HEK293 (cell line): ENCODE measurements at regions not wholly inside any gene's neighbourhood (a gene's known extent, or its start where the extent isn't known, plus 50 kb on each side); places are given as distances from the start of the nearest gene placed in this dataset.

Experiments used
- CTCF ChIA-PET: fragments of 350-600 bp; formaldehyde crosslinking; extraction: SDS; loops from one replicate; lab custom pipeline; 2021; ENCODE audit warnings: antibody characterized with exemption; lab: Yijun Ruan, JAX
- POLR2A ChIA-PET: fragments of 300-600 bp; formaldehyde crosslinking; extraction: SDS; loops from one replicate; lab custom pipeline; 2020; ENCODE audit warnings: antibody characterized with exemption, inconsistent platforms; lab: Yijun Ruan, JAX
- H3K27ac ChIP-seq: fragments of 200-500 bp; sonication (Bioruptor generic); 2 replicates; pipeline ENCODE4 v1.5.1; 2014; ENCODE audit warnings: low read depth, low read length, control low read depth, inconsistent platforms; ENCODE audit errors: extremely low read depth
- H3K36me3 ChIP-seq, 2 experiments: fragments of 200-500 bp in 1 of 2; sonication (Bioruptor generic) in 1 of 2; 1 replicate in 1 of 2; 2 replicates in 1 of 2; pipeline ENCODE4 v1.5.1; 2014 to 2017; ENCODE audit warnings: inconsistent platforms in 2 of 2, low read length in 2 of 2; ENCODE audit not compliant: control insufficient read depth in 2 of 2, insufficient read depth in 1 of 2
- H3K4me1 ChIP-seq: fragments of 200-500 bp; sonication (Bioruptor generic); 2 replicates; pipeline ENCODE4 v1.5.1; 2014; ENCODE audit warnings: mild to moderate bottlenecking, low read length, inconsistent platforms; ENCODE audit not compliant: control insufficient read depth, insufficient read depth
- H3K4me3 ChIP-seq: 2 replicates; pipeline ENCODE4 v1.5.1; 2011; ENCODE audit warnings: low read depth, mild to moderate bottlenecking, control low read depth, low read length, moderate library complexity
- H3K9me3 ChIP-seq: fragments of 200-500 bp; sonication (Bioruptor generic); 2 replicates; pipeline ENCODE4 v1.5.1; 2014; ENCODE audit warnings: low read depth, low read length, inconsistent platforms; ENCODE audit not compliant: control insufficient read depth, insufficient read depth
- GLIS1 ChIP-seq: fragments of 450-650 bp; formaldehyde crosslinking; IDR thresholded peaks from 2 replicates; pipeline ENCODE4 v1.5.1; 2016; ENCODE audit warnings: missing biosample characterization, missing genetic modification characterization
- SETDB1 ChIP-seq: IDR thresholded peaks from one replicate; pipeline ENCODE4 v1.6.1; 2017; ENCODE audit warnings: mild to moderate bottlenecking, low read length, moderate library complexity, mixed read lengths; ENCODE audit not compliant: insufficient read length
- TCF7L2 ChIP-seq: IDR thresholded peaks from 2 replicates; pipeline ENCODE4 v1.6.1; 2011; ENCODE audit warnings: low read depth, mild to moderate bottlenecking, inconsistent platforms, low read length, moderate library complexity, borderline replicate concordance
- ZBTB8A ChIP-seq: fragments of 450-650 bp; formaldehyde crosslinking; IDR thresholded peaks from 2 replicates; pipeline ENCODE4 v1.5.1; 2016; ENCODE audit warnings: missing biosample characterization, missing genetic modification characterization
- ZFHX2 ChIP-seq: fragments of 450-650 bp; formaldehyde crosslinking; conservative IDR thresholded peaks from 2 replicates; pipeline ENCODE4 v1.5.1; 2016; ENCODE audit warnings: missing biosample characterization, missing genetic modification characterization
- ZNF138 ChIP-seq: fragments of 450-650 bp; formaldehyde crosslinking; IDR thresholded peaks from 2 replicates; pipeline ENCODE4 v1.5.1; 2016; ENCODE audit warnings: missing biosample characterization, missing genetic modification characterization, borderline replicate concordance
- ZNF2 ChIP-seq: fragments of 450-650 bp; formaldehyde crosslinking; IDR thresholded peaks from 2 replicates; pipeline ENCODE4 v1.5.1; 2016; ENCODE audit warnings: missing biosample characterization, missing genetic modification characterization
- ZNF24 ChIP-seq: fragments of 450-650 bp; formaldehyde crosslinking; IDR thresholded peaks from 2 replicates; pipeline ENCODE4 v1.5.1; 2016; ENCODE audit warnings: missing biosample characterization, missing genetic modification characterization
- ZNF302 ChIP-seq: fragments of 450-650 bp; formaldehyde crosslinking; IDR thresholded peaks from 2 replicates; pipeline ENCODE4 v1.5.1; 2016; ENCODE audit warnings: missing biosample characterization, missing genetic modification characterization, low read depth
- ZNF521 ChIP-seq: fragments of 450-650 bp; formaldehyde crosslinking; IDR thresholded peaks from 2 replicates; pipeline ENCODE4 v1.5.1; 2017; ENCODE audit warnings: missing biosample characterization, mild to moderate bottlenecking, missing genetic modification characterization
- ZNF610 ChIP-seq: fragments of 450-650 bp; formaldehyde crosslinking; IDR thresholded peaks from 2 replicates; pipeline ENCODE4 v1.5.1; 2016; ENCODE audit warnings: missing biosample characterization, missing genetic modification characterization, borderline replicate concordance
- ZNF629 ChIP-seq: fragments of 450-650 bp; formaldehyde crosslinking; IDR thresholded peaks from 2 replicates; pipeline ENCODE4 v1.5.1; 2017; ENCODE audit warnings: missing biosample characterization, missing genetic modification characterization
- ZNF707 ChIP-seq: fragments of 450-650 bp; formaldehyde crosslinking; IDR thresholded peaks from 2 replicates; pipeline ENCODE4 v1.5.1; 2016; ENCODE audit warnings: missing biosample characterization, missing genetic modification characterization
- ZNF768 ChIP-seq: fragments of 450-650 bp; formaldehyde crosslinking; IDR thresholded peaks from 2 replicates; pipeline ENCODE4 v1.5.1; 2018; ENCODE audit warnings: missing biosample characterization, mild to moderate bottlenecking, missing genetic modification characterization
- ZXDB ChIP-seq: fragments of 450-650 bp; formaldehyde crosslinking; IDR thresholded peaks from 2 replicates; pipeline ENCODE4 v1.5.1; 2016; ENCODE audit warnings: missing biosample characterization, missing genetic modification characterization
- TF ChIP-seq, protein P1 (sequence below): fragments of 450-650 bp; formaldehyde crosslinking; IDR thresholded peaks from 2 replicates; pipeline ENCODE4 v1.5.1; 2016; ENCODE audit warnings: missing biosample characterization, missing genetic modification characterization
- TF ChIP-seq, protein P2 (sequence below): fragments of 450-650 bp; formaldehyde crosslinking; IDR thresholded peaks from 2 replicates; pipeline ENCODE4 v1.5.0; 2017; ENCODE audit warnings: missing biosample characterization, missing genetic modification characterization, borderline replicate concordance
- TF ChIP-seq, protein P3 (sequence below): fragments of 450-650 bp; formaldehyde crosslinking; IDR thresholded peaks from 2 replicates; pipeline ENCODE4 v1.5.1; 2016; ENCODE audit warnings: missing biosample characterization, missing genetic modification characterization
- TF ChIP-seq, protein P4 (sequence below): fragments of 450-650 bp; formaldehyde crosslinking; IDR thresholded peaks from 2 replicates; pipeline ENCODE4 v1.5.1; 2016; ENCODE audit warnings: missing biosample characterization, missing genetic modification characterization

DNA sequence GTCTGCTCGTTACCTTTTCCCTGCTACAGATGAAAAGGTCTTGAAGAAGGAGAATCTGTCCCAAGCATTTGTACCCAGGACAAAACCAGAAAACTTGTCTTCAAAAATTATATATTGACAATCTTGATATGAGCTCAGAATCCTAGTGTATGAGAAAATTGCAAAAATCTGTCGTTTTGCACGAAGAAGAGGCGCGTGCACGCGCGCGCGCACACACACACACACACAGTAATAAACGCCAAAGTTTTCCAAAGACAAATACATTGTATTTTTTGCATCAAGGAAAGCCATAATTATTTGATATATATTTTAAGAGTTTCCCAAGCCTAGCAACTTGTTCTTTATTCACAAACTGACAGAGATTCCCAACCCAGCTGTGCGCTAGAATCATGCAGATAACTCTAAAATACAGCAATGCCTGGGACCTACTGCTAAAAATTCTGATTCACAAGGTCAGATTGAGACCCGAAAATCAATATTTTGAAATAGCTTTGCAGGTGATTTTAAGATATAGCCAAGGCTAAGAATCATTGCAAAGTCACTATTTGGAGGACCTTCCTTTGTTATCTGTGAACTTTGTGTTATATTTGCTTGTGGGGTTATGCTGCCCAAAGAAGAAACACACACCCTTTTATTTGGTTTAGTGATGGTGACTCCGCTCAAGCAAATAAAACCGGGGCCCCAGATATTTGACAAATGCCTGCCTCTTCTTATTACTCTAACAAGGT, 1287.7 kb upstream of the CDH6 start:
- CTCF ChIA-PET, result no interaction called here
- Histone ChIP-seq H3K4me3 (no peak overlapping the region), H3K36me3 (no peaks in the 10 kb centered on the region), H3K4me1 (no peaks in the 10 kb centered on the region), H3K27ac (no peak overlapping the region), H3K9me3 (no peaks in the 10 kb centered on the region)
- POLR2A ChIA-PET, result no interaction called here
- TF ChIP-seq, protein P1, sequence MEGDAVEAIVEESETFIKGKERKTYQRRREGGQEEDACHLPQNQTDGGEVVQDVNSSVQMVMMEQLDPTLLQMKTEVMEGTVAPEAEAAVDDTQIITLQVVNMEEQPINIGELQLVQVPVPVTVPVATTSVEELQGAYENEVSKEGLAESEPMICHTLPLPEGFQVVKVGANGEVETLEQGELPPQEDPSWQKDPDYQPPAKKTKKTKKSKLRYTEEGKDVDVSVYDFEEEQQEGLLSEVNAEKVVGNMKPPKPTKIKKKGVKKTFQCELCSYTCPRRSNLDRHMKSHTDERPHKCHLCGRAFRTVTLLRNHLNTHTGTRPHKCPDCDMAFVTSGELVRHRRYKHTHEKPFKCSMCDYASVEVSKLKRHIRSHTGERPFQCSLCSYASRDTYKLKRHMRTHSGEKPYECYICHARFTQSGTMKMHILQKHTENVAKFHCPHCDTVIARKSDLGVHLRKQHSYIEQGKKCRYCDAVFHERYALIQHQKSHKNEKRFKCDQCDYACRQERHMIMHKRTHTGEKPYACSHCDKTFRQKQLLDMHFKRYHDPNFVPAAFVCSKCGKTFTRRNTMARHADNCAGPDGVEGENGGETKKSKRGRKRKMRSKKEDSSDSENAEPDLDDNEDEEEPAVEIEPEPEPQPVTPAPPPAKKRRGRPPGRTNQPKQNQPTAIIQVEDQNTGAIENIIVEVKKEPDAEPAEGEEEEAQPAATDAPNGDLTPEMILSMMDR (tag by site-specific recombination), result no peak
- TF ChIP-seq ZNF2 (no peak), TCF7L2 (no peak), ZFHX2 (tag by site-specific recombination) (no peak), ZNF302 (no peak), ZNF768 (tag by site-specific recombination) (no peak), ZBTB8A (tag by site-specific recombination) (no peak), ZNF24 (tag by site-specific recombination) (no peak), GLIS1 (tag by site-specific recombination) (no peak), ZNF521 (tag by site-specific recombination) (no peak), ZNF610 (no peak), ZNF138 (tag by site-specific recombination) (no peak), ZXDB (tag by site-specific recombination) (no peak), ZNF707 (tag by site-specific recombination) (no peak), ZNF629 (tag by site-specific recombination) (no peak), SETDB1 (no peak)
- TF ChIP-seq, protein P2, sequence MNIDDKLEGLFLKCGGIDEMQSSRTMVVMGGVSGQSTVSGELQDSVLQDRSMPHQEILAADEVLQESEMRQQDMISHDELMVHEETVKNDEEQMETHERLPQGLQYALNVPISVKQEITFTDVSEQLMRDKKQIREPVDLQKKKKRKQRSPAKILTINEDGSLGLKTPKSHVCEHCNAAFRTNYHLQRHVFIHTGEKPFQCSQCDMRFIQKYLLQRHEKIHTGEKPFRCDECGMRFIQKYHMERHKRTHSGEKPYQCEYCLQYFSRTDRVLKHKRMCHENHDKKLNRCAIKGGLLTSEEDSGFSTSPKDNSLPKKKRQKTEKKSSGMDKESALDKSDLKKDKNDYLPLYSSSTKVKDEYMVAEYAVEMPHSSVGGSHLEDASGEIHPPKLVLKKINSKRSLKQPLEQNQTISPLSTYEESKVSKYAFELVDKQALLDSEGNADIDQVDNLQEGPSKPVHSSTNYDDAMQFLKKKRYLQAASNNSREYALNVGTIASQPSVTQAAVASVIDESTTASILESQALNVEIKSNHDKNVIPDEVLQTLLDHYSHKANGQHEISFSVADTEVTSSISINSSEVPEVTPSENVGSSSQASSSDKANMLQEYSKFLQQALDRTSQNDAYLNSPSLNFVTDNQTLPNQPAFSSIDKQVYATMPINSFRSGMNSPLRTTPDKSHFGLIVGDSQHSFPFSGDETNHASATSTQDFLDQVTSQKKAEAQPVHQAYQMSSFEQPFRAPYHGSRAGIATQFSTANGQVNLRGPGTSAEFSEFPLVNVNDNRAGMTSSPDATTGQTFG (tag by site-specific recombination), result no peak
- TF ChIP-seq, protein P3, sequence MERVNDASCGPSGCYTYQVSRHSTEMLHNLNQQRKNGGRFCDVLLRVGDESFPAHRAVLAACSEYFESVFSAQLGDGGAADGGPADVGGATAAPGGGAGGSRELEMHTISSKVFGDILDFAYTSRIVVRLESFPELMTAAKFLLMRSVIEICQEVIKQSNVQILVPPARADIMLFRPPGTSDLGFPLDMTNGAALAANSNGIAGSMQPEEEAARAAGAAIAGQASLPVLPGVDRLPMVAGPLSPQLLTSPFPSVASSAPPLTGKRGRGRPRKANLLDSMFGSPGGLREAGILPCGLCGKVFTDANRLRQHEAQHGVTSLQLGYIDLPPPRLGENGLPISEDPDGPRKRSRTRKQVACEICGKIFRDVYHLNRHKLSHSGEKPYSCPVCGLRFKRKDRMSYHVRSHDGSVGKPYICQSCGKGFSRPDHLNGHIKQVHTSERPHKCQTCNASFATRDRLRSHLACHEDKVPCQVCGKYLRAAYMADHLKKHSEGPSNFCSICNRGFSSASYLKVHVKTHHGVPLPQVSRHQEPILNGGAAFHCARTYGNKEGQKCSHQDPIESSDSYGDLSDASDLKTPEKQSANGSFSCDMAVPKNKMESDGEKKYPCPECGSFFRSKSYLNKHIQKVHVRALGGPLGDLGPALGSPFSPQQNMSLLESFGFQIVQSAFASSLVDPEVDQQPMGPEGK (tag by site-specific recombination), result no peak
- TF ChIP-seq, protein P4, sequence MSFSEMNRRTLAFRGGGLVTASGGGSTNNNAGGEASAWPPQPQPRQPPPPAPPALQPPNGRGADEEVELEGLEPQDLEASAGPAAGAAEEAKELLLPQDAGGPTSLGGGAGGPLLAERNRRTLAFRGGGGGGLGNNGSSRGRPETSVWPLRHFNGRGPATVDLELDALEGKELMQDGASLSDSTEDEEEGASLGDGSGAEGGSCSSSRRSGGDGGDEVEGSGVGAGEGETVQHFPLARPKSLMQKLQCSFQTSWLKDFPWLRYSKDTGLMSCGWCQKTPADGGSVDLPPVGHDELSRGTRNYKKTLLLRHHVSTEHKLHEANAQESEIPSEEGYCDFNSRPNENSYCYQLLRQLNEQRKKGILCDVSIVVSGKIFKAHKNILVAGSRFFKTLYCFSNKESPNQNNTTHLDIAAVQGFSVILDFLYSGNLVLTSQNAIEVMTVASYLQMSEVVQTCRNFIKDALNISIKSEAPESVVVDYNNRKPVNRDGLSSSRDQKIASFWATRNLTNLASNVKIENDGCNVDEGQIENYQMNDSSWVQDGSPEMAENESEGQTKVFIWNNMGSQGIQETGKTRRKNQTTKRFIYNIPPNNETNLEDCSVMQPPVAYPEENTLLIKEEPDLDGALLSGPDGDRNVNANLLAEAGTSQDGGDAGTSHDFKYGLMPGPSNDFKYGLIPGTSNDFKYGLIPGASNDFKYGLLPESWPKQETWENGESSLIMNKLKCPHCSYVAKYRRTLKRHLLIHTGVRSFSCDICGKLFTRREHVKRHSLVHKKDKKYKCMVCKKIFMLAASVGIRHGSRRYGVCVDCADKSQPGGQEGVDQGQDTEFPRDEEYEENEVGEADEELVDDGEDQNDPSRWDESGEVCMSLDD (tag by site-specific recombination), result no peak
